Upper lobe of left lung (tissue), 4 donors: ENCODE measurements at regions not wholly inside any gene's neighbourhood (a gene's known extent, or its start where the extent isn't known, plus 50 kb on each side); places are given as distances from the start of the nearest gene placed in this dataset.

Source experiments
- EP300 ChIP-seq, 4 donors: sonication (generic); formaldehyde crosslinking; IDR thresholded peaks; one replicate each; pipeline ENCODE4 v1.5.1; 2017; ENCODE audit warnings: antibody characterized with exemption in 4 of 4, control low read depth in 2 of 4
- POLR2A ChIP-seq, 4 donors: fragments of 450-650 bp; IDR thresholded peaks; one replicate each; pipeline ENCODE4 v1.5.1; 2016 to 2017; ENCODE audit warnings: antibody characterized with exemption in 4 of 4, mild to moderate bottlenecking in 2 of 4
- POLR2AphosphoS5 ChIP-seq, 2 donors: sonication (generic); formaldehyde crosslinking; IDR thresholded peaks; one replicate each; pipeline ENCODE4 v1.5.1; 2017; ENCODE audit warnings: antibody characterized with exemption in 2 of 2
- TF ChIP-seq, protein P1 (sequence below), 6 experiments: fragments of 450-650 bp in 4 of 6; fragments of 200-600 bp in 2 of 6; sonication (generic) in 2 of 6; IDR thresholded peaks; one replicate each; pipeline ENCODE4 v1.5.1; 2016 to 2019; ENCODE audit warnings: antibody characterized with exemption in 6 of 6

DNA sequence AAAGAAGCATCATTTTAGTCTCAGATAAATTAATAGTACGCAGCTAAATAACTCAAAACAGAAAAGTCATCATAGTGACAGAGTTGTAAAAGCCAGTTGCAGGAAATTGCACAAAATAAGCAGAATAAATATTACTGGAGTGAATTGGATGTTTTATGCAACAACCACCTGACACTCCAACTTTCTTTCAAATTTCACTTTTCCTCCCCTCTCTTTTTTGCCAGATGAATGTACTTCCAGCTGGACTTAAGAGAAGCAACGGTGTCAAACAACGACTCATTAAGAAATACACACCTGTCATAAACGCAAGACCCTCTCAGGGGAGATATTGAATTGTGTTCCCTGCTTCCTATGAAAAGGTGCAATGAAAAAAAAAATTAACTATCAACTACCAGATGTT is 120.2 kb upstream of the HCCS start:
- TF ChIP-seq, protein P1, sequence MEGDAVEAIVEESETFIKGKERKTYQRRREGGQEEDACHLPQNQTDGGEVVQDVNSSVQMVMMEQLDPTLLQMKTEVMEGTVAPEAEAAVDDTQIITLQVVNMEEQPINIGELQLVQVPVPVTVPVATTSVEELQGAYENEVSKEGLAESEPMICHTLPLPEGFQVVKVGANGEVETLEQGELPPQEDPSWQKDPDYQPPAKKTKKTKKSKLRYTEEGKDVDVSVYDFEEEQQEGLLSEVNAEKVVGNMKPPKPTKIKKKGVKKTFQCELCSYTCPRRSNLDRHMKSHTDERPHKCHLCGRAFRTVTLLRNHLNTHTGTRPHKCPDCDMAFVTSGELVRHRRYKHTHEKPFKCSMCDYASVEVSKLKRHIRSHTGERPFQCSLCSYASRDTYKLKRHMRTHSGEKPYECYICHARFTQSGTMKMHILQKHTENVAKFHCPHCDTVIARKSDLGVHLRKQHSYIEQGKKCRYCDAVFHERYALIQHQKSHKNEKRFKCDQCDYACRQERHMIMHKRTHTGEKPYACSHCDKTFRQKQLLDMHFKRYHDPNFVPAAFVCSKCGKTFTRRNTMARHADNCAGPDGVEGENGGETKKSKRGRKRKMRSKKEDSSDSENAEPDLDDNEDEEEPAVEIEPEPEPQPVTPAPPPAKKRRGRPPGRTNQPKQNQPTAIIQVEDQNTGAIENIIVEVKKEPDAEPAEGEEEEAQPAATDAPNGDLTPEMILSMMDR (IDR thresholded peaks at IDR 0.05): no peak
- no peak for TF ChIP-seq EP300 (IDR thresholded peaks at IDR 0.05)
- TF ChIP-seq POLR2A (IDR thresholded peaks at IDR 0.05): no peak
- TF ChIP-seq POLR2AphosphoS5 (IDR thresholded peaks at IDR 0.05): no peak
